Cardiac muscle cell (in vitro differentiated cells and primary cell): ENCODE measurements at regions not wholly inside any gene's neighbourhood (a gene's known extent, or its start where the extent isn't known, plus 50 kb on each side); places are given as distances from the start of the nearest gene placed in this dataset.

Experiments
- DNase-seq, 2 donors: peaks; one replicate each; pipeline versions ENCODE4 v3.0.0 to v3.0.0-alpha.2; 2010 to 2017; ENCODE audit warnings: low read depth in 1 of 2, low spot score in 1 of 2
- H3K27ac ChIP-seq: fragments of 200-600 bp; sonication (generic); 2 replicates; pipeline ENCODE4 v1.5.1; 2016
- H3K27me3 ChIP-seq: fragments of 200-600 bp; sonication (generic); 2 replicates; pipeline ENCODE4 v1.6.0; 2016; ENCODE audit warnings: control low read depth
- H3K36me3 ChIP-seq: fragments of 200-600 bp; sonication (generic); 2 replicates; pipeline ENCODE4 v1.5.1; 2016; ENCODE audit warnings: control low read depth
- H3K4me1 ChIP-seq: fragments of 200-600 bp; sonication (generic); 2 replicates; pipeline ENCODE4 v1.8.1; 2017; ENCODE audit warnings: low read depth, mild to moderate bottlenecking, mixed run types
- H3K4me3 ChIP-seq: fragments of 200-600 bp; sonication (generic); 2 replicates; pipeline ENCODE4 v1.5.1; 2016; ENCODE audit warnings: mild to moderate bottlenecking
- H3K9me3 ChIP-seq: fragments of 200-600 bp; sonication (generic); 2 replicates; pipeline ENCODE4 v1.5.1; 2017; ENCODE audit warnings: low read depth, mild to moderate bottlenecking, control low read depth
- CTCF ChIP-seq: IDR thresholded peaks from 2 replicates; pipeline ENCODE4 v1.5.1; 2012; ENCODE audit warnings: low read depth, mild to moderate bottlenecking, low read length

GRCh38 chr17:13395862-13396261, 205.9 kb downstream of the HS3ST3A1 start:
- H3K4me3 ChIP-seq, result no peak overlapping the region
- H3K27me3 ChIP-seq, result no peaks in the 10 kb centered on the region
- no peaks in the 10 kb centered on the region for H3K9me3 ChIP-seq
- peak in 1 of 2 donors; percentile 64 for DNase-seq
- H3K4me1 ChIP-seq, result peaks cover 14% of the 10 kb centered on the region
- no peak overlapping the region for H3K27ac ChIP-seq
- no peak for TF ChIP-seq CTCF
- no peaks in the 10 kb centered on the region for H3K36me3 ChIP-seq

- no peak overlapping the region for H3K27ac ChIP-seq
- peaks cover 14% of the 10 kb centered on the region for H3K4me1 ChIP-seq
- no peaks in the 10 kb centered on the region for H3K9me3 ChIP-seq
- DNase-seq, result peak in 1 of 2 donors; percentile 23
- H3K27me3 ChIP-seq, result no peaks in the 10 kb centered on the region
- no peak overlapping the region for H3K4me3 ChIP-seq
- no peaks in the 10 kb centered on the region for H3K36me3 ChIP-seq
- no peak for TF ChIP-seq CTCF
Measured at GRCh38 chr17:13395346-13395745, 206.4 kb downstream of the HS3ST3A1 start.

GRCh38 chr17:13393841-13394710, 207.7 kb downstream of the HS3ST3A1 start:
- no peak overlapping the region for H3K4me3 ChIP-seq
- TF ChIP-seq CTCF, result no peak
- no peaks in the 10 kb centered on the region for H3K27me3 ChIP-seq
- no peaks in the 10 kb centered on the region for H3K9me3 ChIP-seq
- DNase-seq, result peak; percentile 87 to 88
- H3K27ac ChIP-seq, result peak overlapping the region; percentile 86
- H3K36me3 ChIP-seq, result no peaks in the 10 kb centered on the region
- peaks cover 10% of the 10 kb centered on the region for H3K4me1 ChIP-seq

GRCh38 chr17:13387952-13388351, 213.8 kb downstream of the HS3ST3A1 start:
- H3K9me3 ChIP-seq, result no peaks in the 10 kb centered on the region
- no peaks in the 10 kb centered on the region for H3K36me3 ChIP-seq
- no peak for TF ChIP-seq CTCF
- no peaks in the 10 kb centered on the region for H3K27me3 ChIP-seq
- no peak for DNase-seq
- no peak overlapping the region for H3K27ac ChIP-seq
- H3K4me1 ChIP-seq, result peaks cover 11% of the 10 kb centered on the region
- no peak overlapping the region for H3K4me3 ChIP-seq

- no peak overlapping the region for H3K4me3 ChIP-seq
- no peak for TF ChIP-seq CTCF
- no peaks in the 10 kb centered on the region for H3K27me3 ChIP-seq
- H3K9me3 ChIP-seq, result no peaks in the 10 kb centered on the region
- peaks cover 11% of the 10 kb centered on the region for H3K4me1 ChIP-seq
- DNase-seq, result no peak
- no peak overlapping the region for H3K27ac ChIP-seq
- no peaks in the 10 kb centered on the region for H3K36me3 ChIP-seq
Measured at GRCh38 chr17:13387236-13387635, 214.5 kb downstream of the HS3ST3A1 start.
